ENCODE measurements at regions not wholly inside any gene's neighbourhood (a gene's known extent, or its start where the extent isn't known, plus 50 kb on each side); places are given as distances from the start of the nearest gene placed in this dataset.
"Not testable (repeated sequence)": the region's sequence is repeated elsewhere in the genome, so short reads cannot be mapped to it uniquely, and the experiment has no call there.

DNA sequence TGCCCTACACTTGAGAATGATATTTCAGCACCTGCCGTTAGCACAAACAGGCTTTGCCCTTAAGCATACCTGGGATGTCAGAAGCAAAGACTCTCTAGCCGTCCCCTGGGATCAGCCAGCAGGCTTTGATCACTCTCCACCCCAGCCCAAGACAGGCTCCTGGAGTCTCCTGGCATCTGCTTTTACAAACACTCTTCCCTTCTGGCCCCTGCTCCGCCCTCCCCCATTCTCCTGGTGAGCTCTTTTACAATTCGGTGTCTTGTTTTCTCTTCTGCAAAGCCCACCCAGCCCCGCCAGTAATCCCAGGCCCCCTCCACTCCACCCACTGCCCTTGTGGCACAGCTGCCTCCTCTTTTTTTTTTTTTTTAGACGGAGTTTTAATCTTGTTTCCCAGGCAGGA lies 50.4 kb downstream of the KATNIP start:
- DNase-seq (ENCODE audit: low read depth), result no peak
- no peak for TF ChIP-seq CTCF (IDR thresholded peaks at IDR 0.05; ENCODE audit: low read depth, low read length, missing control alignments)

DNA sequence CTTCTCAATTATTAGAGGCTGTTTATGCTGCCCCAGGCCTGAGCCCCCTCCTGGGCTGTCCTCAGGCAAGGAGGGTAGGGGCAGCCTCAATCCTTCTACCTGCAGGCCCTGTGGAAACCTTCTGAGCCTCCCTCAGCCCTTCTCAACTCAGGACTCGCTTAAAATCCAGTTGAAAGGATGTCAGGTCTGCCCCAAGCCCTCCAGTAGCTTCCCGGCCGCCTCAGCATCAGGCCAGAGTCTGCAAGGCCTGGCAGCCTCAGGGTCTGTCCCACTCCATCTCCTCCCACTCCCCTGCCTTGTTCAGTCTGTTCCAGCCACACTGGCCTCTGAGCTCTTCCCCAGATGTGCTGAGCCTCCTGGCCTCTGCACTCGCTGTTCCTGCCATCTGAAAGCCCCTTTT lies 52.2 kb downstream of the KATNIP start:
- no peak for TF ChIP-seq CTCF (IDR thresholded peaks at IDR 0.05; ENCODE audit: low read depth, low read length, missing control alignments)
- H3K4me3 ChIP-seq (ENCODE audit: low read depth, low read length), result no peak overlapping the region
- no peak for DNase-seq (ENCODE audit: low read depth)

More for the DNA sequence above, 50.4 kb downstream of the KATNIP start:
- no peak overlapping the region for H3K4me3 ChIP-seq (ENCODE audit: low read depth, low read length)

- H3K4me3 ChIP-seq (ENCODE audit: low read depth, low read length), result not testable (repeated sequence)
- DNase-seq (ENCODE audit: low read depth), result peak; percentile 4
- peak; percentile 78 for TF ChIP-seq CTCF (IDR thresholded peaks at IDR 0.05; ENCODE audit: low read depth, low read length, missing control alignments)
Observed at GRCh38 chr16:27605500-27606106, 55.7 kb downstream of the KATNIP start.

DNA sequence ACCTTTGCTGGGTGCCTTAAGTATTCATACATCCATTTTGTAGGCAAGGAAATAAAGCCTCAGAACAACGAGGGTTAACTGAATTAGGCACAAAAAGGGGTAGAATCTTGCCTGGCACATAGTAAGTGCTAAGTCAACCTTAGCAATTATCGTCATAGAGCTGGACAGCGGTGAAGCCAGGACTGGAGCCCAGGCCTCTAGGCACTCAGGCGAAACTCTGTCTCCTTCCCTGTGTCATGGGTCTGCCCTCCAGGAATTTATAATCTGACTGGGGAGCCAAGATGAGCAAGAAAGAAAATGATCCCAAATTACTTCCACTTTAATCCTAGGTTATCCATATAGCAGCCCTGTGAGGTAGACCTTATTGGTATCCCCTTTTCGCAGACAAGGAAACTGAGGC lies 61.4 kb downstream of the KATNIP start:
- no peak for DNase-seq (ENCODE audit: low read depth)
- no peak overlapping the region for H3K4me3 ChIP-seq (ENCODE audit: low read depth, low read length)
- TF ChIP-seq CTCF (IDR thresholded peaks at IDR 0.05; ENCODE audit: low read depth, low read length, missing control alignments), result no peak

GRCh38 chr16:27613238-27613791 lies 63.4 kb downstream of the KATNIP start:
- DNase-seq (ENCODE audit: low read depth), result no peak
- H3K4me3 ChIP-seq (ENCODE audit: low read depth, low read length), result no peak overlapping the region
- TF ChIP-seq CTCF (IDR thresholded peaks at IDR 0.05; ENCODE audit: low read depth, low read length, missing control alignments), result no peak

DNA sequence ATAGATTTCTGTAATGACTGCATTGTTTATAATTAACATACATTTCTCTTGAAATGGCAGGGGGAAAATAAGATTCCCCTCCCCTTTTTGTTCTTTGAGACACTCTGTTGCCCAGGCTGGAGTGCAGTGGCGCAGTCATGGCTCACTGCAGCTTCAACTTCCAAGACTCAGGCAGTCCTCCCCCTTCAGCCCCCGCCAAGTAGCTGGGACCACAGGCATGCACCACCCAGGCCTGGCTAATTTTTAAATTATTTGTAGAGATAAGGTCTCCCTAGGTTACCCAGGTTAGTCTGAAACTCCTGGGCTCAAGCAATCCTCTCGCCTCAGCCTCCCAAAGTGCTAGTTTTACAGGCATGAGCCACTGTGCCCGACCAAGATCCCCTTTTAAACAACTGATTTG lies 67.7 kb downstream of the KATNIP start:
- no peak overlapping the region for H3K4me3 ChIP-seq (ENCODE audit: low read depth, low read length)
- no peak for TF ChIP-seq CTCF (IDR thresholded peaks at IDR 0.05; ENCODE audit: low read depth, low read length, missing control alignments)
- no peak for DNase-seq (ENCODE audit: low read depth)

GRCh38 chr16:27618165-27618564 lies 68.2 kb downstream of the KATNIP start:
- DNase-seq (ENCODE audit: low read depth), result no peak
- H3K4me3 ChIP-seq (ENCODE audit: low read depth, low read length), result no peak overlapping the region
- TF ChIP-seq CTCF (IDR thresholded peaks at IDR 0.05; ENCODE audit: low read depth, low read length, missing control alignments), result no peak

Data from GM12864 (cell line).